Stimulated activated CD4-positive, alpha-beta T cell treated with anti-CD3 and anti-CD28 coated beads, Interleukin-2, amount 100 ng/mL, for 48 hours (primary cell): ENCODE measurements at regions not wholly inside any gene's neighbourhood (a gene's known extent, or its start where the extent isn't known, plus 50 kb on each side); places are given as distances from the start of the nearest gene placed in this dataset.

Experiments used
- DNase-seq, 2 donors: peaks; one replicate each; pipeline ENCODE4 v3.0.0-alpha.2; 2020

GRCh38 chr2:156784020-156784701 is 348.0 kb downstream of the GPD2 start:
- no peak for DNase-seq

GRCh38 chr2:156787517-156787916 is 351.3 kb downstream of the GPD2 start:
- no peak for DNase-seq

- no peak for DNase-seq
Measured at GRCh38 chr2:156790343-156791037, 354.3 kb downstream of the GPD2 start.

GRCh38 chr2:156792242-156792840 is 356.2 kb downstream of the GPD2 start:
- no peak for DNase-seq

GRCh38 chr2:156797832-156798231 is 361.7 kb downstream of the GPD2 start:
- DNase-seq: no peak

- no peak for DNase-seq
Measured at GRCh38 chr2:156800065-156800653, 364.0 kb downstream of the GPD2 start.

- no peak for DNase-seq
Measured at GRCh38 chr2:156800781-156801361, 364.7 kb downstream of the GPD2 start.

- DNase-seq: no peak
Measured at GRCh38 chr2:156803243-156803642, 367.1 kb downstream of the GPD2 start.

GRCh38 chr2:156803967-156804366 is 367.8 kb downstream of the GPD2 start:
- DNase-seq: no peak

- no peak for DNase-seq
Measured at GRCh38 chr2:156810094-156810493, 373.9 kb downstream of the GPD2 start.

- no peak for DNase-seq
Measured at GRCh38 chr2:156812496-156812895, 376.3 kb downstream of the GPD2 start.

GRCh38 chr2:156817430-156817829 is 381.3 kb downstream of the GPD2 start:
- no peak for DNase-seq

- DNase-seq: no peak
Measured at GRCh38 chr2:156818221-156818620, 382.0 kb downstream of the GPD2 start.

GRCh38 chr2:156818944-156819343 is 382.8 kb downstream of the GPD2 start:
- DNase-seq: no peak

GRCh38 chr2:156826341-156826933 is 390.3 kb downstream of the GPD2 start:
- no peak for DNase-seq

- DNase-seq: no peak
Measured at GRCh38 chr2:156834431-156834830, 398.3 kb downstream of the GPD2 start.

- no peak for DNase-seq
Measured at GRCh38 chr2:156837635-156838370, 401.6 kb downstream of the GPD2 start.

GRCh38 chr2:156841321-156841720 is 405.1 kb downstream of the GPD2 start:
- DNase-seq: no peak

- DNase-seq: no peak
Measured at GRCh38 chr2:156845806-156846558, 409.8 kb downstream of the GPD2 start.

GRCh38 chr2:156852210-156852609 is 405.3 kb upstream of the GALNT5 start:
- DNase-seq: no peak

- no peak for DNase-seq
Measured at GRCh38 chr2:156852681-156853080, 404.8 kb upstream of the GALNT5 start.

- no peak for DNase-seq
Measured at GRCh38 chr2:156864325-156864724, 393.2 kb upstream of the GALNT5 start.
